GM12878 (cell line): ENCODE measurements at regions not wholly inside any gene's neighbourhood (a gene's known extent, or its start where the extent isn't known, plus 50 kb on each side); places are given as distances from the start of the nearest gene placed in this dataset.

Source experiments
- MYC ChIP-seq: IDR thresholded peaks from 2 replicates; pipeline ENCODE4 v1.6.1; 2011; ENCODE audit warnings: mild to moderate bottlenecking, low read length, moderate library complexity, inconsistent platforms; ENCODE audit not compliant: insufficient read depth, insufficient replicate concordance, insufficient read length, severe bottlenecking
- RELA ChIP-seq: fragments of 450-650 bp; IDR thresholded peaks from 2 replicates; pipeline ENCODE4 v1.8.0; 2014; ENCODE audit warnings: borderline replicate concordance; ENCODE audit not compliant: partially characterized antibody
- SMC3 ChIP-seq: IDR thresholded peaks from 2 replicates; pipeline ENCODE4 v1.6.1; 2011; ENCODE audit warnings: low read length, improper control_type of control experiment, borderline replicate concordance
- TF ChIP-seq, protein P1 (sequence below): fragments of 450-650 bp; IDR thresholded peaks from 2 replicates; pipeline ENCODE4 v1.6.1; 2017; ENCODE audit warnings: antibody characterized with exemption, mild to moderate bottlenecking, moderate library complexity
- TF ChIP-seq, protein P2 (sequence below): fragments of 450-650 bp; IDR thresholded peaks from 2 replicates; pipeline ENCODE4 v1.6.1; 2017; ENCODE audit warnings: mild to moderate bottlenecking, moderate library complexity
- TF ChIP-seq, protein P3 (sequence below): fragments of 450-650 bp; IDR thresholded peaks from 2 replicates; pipeline ENCODE4 v1.6.1; 2018; ENCODE audit warnings: borderline replicate concordance, mild to moderate bottlenecking; ENCODE audit not compliant: partially characterized antibody

DNA sequence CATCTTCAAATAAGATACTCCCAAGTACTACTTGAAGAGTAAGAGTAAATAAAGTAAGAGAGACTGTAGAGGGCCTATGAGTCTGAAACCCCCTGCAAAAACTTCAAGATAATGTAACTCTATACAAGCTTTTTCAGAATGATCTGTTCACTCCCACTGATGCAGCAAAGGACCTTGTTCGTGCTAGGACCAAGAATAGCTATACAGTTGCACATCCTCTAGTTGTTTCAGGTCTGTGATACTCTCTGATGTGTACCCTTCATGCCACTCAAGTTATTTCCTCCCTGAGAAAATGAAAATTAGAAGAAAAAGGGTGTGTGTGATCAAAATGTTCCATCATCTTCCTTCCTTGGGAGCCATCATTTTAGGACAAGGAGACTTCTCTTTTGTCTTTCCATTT is 204.4 kb downstream of the ALX1 start (continued):
- TF ChIP-seq, protein P1, sequence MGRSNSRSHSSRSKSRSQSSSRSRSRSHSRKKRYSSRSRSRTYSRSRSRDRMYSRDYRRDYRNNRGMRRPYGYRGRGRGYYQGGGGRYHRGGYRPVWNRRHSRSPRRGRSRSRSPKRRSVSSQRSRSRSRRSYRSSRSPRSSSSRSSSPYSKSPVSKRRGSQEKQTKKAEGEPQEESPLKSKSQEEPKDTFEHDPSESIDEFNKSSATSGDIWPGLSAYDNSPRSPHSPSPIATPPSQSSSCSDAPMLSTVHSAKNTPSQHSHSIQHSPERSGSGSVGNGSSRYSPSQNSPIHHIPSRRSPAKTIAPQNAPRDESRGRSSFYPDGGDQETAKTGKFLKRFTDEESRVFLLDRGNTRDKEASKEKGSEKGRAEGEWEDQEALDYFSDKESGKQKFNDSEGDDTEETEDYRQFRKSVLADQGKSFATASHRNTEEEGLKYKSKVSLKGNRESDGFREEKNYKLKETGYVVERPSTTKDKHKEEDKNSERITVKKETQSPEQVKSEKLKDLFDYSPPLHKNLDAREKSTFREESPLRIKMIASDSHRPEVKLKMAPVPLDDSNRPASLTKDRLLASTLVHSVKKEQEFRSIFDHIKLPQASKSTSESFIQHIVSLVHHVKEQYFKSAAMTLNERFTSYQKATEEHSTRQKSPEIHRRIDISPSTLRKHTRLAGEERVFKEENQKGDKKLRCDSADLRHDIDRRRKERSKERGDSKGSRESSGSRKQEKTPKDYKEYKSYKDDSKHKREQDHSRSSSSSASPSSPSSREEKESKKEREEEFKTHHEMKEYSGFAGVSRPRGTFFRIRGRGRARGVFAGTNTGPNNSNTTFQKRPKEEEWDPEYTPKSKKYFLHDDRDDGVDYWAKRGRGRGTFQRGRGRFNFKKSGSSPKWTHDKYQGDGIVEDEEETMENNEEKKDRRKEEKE: no peak
- TF ChIP-seq RELA (no peak), MYC (no peak), SMC3 (no peak)
- TF ChIP-seq, protein P2, sequence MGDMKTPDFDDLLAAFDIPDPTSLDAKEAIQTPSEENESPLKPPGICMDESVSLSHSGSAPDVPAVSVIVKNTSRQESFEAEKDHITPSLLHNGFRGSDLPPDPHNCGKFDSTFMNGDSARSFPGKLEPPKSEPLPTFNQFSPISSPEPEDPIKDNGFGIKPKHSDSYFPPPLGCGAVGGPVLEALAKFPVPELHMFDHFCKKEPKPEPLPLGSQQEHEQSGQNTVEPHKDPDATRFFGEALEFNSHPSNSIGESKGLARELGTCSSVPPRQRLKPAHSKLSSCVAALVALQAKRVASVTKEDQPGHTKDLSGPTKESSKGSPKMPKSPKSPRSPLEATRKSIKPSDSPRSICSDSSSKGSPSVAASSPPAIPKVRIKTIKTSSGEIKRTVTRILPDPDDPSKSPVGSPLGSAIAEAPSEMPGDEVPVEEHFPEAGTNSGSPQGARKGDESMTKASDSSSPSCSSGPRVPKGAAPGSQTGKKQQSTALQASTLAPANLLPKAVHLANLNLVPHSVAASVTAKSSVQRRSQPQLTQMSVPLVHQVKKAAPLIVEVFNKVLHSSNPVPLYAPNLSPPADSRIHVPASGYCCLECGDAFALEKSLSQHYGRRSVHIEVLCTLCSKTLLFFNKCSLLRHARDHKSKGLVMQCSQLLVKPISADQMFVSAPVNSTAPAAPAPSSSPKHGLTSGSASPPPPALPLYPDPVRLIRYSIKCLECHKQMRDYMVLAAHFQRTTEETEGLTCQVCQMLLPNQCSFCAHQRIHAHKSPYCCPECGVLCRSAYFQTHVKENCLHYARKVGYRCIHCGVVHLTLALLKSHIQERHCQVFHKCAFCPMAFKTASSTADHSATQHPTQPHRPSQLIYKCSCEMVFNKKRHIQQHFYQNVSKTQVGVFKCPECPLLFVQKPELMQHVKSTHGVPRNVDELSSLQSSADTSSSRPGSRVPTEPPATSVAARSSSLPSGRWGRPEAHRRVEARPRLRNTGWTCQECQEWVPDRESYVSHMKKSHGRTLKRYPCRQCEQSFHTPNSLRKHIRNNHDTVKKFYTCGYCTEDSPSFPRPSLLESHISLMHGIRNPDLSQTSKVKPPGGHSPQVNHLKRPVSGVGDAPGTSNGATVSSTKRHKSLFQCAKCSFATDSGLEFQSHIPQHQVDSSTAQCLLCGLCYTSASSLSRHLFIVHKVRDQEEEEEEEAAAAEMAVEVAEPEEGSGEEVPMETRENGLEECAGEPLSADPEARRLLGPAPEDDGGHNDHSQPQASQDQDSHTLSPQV: no peak
- TF ChIP-seq, protein P3, sequence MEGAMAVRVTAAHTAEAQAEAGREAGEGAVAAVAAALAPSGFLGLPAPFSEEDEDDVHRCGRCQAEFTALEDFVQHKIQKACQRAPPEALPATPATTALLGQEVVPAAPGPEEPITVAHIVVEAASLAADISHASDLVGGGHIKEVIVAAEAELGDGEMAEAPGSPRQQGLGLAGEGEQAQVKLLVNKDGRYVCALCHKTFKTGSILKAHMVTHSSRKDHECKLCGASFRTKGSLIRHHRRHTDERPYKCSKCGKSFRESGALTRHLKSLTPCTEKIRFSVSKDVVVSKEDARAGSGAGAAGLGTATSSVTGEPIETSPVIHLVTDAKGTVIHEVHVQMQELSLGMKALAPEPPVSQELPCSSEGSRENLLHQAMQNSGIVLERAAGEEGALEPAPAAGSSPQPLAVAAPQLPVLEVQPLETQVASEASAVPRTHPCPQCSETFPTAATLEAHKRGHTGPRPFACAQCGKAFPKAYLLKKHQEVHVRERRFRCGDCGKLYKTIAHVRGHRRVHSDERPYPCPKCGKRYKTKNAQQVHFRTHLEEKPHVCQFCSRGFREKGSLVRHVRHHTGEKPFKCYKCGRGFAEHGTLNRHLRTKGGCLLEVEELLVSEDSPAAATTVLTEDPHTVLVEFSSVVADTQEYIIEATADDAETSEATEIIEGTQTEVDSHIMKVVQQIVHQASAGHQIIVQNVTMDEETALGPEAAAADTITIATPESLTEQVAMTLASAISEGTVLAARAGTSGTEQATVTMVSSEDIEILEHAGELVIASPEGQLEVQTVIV: no peak
